OCI-M1 (cell line): ENCODE measurements at regions not wholly inside any gene's neighbourhood (a gene's known extent, or its start where the extent isn't known, plus 50 kb on each side); places are given as distances from the start of the nearest gene placed in this dataset.
"Not testable (repeated sequence)": the region's sequence is repeated elsewhere in the genome, so short reads cannot be mapped to it uniquely, and the experiment has no call there.

Experiments
- DNase-seq: peaks from one replicate; lab custom pipeline; 2025; lab: John Stamatoyannopoulos, UW

DNA sequence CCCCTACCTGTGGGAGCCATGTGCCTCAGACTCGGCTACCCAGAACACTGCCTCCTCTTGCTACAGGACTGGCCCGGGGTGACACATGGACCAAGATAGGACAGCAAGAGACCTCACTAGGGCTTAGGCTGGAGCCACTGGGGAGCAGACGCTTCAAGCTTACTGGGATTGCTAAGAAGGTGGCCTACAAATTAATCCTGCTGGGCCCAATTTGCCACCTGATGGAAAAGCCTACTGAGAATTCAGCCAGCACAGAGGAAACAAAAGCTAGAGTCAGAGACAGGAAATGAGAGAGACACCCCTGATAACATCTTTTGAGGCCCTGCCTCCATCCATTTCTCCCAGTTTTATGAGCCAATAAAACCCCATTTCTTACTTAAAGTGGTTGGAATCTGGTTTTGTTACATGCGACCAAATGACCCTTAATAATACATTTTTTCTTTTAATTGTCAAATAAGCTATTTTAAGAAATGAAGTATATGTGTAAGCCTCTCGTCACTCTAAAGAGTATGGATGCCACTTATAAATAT lies 282.1 kb downstream of the CXCL12 start:
- DNase-seq, result no peak

DNA sequence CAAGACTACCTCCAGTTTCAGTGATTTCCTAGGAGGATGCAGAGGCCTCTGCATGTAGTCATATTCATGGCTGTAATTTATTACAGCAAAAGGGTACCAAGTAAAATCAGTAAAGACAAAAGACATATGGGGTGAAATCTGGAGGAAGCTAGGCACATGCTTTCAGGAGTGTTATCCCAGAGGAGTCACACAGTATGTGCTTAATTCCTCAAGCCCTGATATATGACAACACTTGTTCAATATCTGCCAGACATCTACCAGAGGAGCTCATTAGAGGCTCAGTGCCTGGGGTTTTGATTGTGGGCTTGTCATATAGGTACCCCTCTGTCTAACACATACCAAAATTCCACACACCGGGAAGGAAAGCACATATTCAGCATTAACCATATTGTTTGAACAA lies 283.8 kb downstream of the CXCL12 start:
- no peak for DNase-seq

DNA sequence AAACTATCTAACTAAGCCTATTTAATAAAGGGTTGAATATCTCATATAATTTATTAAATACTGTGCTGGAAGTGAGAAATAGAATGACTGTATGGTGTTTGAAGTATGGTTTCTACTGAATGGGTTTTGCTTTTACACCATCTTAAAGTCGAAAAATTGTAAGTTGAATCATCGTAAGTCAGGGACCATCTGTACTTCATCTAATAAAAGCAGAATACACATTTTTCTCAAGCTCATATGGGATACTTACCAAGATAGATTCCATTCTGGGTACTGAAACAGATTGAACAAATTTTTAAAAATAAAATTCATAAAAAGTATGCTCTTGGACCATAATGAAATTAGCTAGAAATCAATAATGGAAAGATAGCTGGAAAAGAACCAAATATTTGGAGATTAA lies 285.4 kb downstream of the CXCL12 start:
- DNase-seq, result no peak

DNA sequence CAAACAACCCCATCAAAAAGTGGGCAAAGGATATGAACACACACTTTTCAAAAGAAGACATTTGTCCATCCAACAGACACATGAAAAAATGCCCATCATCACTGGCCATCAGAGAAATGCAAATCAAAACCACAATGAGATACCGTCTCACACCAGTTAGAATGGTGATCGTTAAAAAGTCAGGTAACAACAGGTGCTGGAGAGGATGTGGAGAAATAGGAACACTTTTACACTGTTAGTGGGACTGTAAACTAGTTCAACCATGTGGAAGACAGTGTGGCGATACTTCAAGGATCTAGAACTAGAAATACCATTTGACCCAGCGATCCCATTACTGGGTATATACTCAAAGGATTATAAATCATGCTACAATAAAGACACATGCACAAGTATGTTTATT lies 288.7 kb downstream of the CXCL12 start:
- not testable (repeated sequence) for DNase-seq

DNA sequence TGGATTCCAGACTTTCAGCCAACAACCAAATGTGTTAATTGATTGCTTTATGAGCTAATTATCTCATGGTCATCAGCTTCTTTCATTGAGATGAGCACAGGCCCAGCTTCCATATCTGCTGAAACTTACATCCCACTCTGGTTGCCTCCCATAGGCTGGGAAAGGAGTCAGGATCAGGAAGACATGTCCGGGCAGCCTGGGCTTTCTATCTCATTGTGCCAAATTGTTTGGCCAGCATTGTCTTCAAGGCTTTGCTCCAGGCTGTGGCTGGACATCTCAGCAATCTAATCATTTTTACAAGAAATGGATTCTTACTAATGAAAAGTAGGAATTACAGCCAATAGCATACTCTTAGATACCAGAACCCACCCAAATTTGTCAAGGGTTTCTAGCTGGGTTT lies 295.2 kb downstream of the CXCL12 start:
- no peak for DNase-seq

DNA sequence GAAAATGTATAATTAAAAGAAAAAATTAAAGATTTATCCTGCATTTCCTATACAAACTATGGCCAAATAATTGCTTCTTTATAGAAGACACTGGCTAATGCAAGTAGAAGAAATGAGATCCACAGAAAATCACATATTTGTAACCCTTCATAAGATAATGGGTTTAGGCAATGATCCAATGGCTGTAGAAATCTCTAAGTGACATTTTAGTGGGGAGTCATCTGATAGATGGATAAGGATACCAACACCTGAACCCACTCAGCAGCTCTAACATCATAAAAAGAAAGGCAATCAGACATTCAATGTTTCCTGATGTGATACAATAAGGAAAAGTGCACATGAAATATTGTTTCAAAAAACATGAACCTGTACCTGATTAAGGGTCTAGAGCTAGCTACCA lies 297.5 kb downstream of the CXCL12 start:
- no peak for DNase-seq

DNA sequence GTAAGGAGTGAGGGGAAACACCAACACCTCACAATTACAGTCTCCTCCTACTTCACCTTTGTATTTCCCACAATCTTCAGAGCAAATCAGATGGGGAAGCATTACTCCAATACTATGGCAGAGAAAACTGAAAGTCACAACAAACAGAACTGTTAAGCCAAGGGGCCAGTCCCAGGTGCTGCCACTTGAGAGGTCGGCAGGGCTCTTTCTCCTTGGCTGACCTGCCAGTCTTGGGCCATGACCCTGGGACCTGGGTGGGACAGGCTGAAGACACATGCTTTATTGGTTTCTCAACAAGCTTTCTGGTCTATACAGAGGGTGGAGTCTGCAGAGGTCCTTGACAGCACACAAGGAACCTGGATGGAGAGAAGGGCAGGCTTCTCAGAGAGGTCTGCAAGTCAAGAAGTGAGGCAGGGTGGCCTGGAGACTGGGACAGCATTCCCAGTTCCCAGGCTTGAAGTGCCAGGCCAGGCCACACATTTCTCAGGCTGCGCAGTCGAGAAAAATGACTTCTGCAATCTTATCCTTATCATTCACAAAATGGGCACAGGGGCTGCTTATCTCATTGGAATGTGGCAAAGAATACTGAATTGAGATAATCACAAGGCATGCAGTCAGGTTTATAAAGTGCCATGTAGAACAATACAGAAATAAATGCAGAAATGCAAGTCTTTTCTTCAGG lies 301.0 kb downstream of the CXCL12 start:
- DNase-seq, result no peak

DNA sequence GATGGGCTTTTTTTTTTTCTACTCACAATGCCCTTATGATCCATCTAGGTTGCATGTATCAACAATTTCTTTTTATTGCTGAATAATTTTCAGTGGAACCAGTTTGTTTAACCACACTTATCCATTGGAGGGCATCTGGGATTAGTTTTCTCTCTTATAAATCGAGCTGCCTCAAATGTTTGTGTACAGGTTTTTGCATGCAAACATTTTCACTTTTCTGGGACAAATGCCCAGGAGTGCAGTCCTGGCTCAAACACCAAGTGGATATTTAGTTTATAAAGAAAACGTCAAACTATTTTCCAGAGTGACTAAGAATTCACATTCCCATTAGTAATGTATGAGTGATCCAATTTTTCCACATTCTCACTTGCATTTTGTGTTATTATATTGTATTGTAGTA lies 313.4 kb downstream of the CXCL12 start:
- DNase-seq, result no peak

DNA sequence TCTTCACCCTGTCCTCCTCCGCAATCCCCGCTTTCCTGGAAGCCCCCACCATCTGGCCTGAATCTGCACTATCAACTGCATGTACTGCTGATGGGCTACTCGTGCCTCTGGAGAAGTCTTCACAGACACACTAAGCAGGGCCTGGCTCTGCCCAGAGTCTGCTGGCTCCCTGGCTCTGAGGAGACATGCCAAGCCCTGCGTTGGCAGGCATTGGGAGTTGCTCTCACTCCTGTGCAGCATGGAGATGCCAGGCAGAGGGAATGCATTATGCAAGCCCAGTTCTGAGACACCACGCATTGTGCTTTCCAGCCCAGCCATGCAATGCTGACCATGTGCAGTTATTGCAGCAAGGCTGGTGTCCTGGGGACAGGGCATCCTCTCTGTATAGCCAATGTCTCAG lies 314.6 kb downstream of the CXCL12 start:
- DNase-seq, result no peak

DNA sequence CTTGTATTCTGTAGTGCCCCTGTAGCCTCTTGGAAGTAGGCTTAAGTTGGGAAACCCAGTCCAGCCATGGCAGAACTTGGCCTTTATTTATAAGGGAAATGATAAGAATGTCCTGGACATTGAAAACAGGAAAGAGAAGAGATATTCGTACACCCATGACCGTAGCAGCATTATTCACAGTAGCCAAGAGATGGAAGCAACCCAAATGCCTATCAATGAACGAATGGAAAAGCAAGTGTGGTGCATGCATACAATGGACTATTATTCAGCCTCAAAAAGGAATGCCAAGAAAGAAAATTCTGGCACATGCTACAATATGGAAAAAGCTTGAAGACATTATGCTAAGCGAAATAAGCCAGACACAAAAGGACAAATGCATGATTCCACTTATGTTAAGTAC lies 315.3 kb downstream of the CXCL12 start:
- DNase-seq, result no peak

DNA sequence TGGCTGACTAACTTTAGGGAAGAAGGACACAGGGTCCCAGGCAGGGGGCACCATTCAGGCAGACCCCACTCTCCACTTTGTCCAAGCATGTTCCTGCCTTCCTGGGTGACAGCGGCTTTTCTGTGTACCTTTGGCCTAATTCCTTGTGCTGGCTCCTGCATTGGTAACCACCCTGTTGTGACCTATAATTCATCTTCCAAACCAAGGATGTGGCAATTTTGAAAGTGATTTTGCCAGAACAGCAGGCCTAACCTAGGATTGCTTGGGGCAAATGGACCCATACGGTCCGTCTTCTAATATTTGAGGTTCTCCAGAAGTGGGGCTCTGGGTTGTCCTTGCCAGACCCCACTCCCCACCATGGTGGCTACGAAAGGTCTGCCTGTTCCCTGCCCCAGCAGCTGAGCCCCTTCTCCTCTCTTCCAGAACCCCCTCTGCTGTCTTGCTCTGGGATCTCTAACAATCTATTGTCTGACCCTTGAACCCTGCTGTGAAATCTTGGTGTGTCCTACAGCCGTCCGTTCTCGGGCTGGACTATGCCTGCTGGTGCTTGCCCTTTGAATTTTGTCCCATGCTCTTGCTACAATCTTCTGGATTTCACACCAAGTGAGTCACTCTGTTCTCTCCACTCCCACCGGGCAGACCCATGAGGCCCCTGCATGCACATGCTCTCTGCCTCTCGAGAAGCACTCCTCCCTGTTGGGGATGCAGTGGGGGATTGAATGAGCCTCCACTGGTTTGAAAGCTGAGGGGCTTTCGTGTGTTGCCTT lies 316.0 kb downstream of the CXCL12 start:
- no peak for DNase-seq

DNA sequence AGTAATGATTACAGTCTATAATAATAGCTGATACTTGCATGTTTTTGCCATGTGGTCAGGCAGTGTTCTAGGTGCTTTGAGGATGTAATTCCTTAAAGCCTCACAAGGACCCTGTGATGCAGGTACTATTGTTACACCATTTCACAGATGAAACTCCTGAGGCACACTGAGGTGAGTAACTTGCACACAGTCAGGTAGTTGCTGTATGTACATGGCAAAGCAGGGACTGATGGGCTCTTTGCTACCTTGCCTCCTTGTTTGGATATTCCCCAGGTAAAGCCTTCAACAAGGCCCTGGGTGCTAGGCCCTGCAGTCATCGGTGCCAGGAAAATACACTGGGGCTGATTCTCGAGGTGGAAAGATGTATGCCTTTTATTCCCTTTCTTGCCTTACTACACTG lies 317.5 kb downstream of the CXCL12 start:
- no peak for DNase-seq

DNA sequence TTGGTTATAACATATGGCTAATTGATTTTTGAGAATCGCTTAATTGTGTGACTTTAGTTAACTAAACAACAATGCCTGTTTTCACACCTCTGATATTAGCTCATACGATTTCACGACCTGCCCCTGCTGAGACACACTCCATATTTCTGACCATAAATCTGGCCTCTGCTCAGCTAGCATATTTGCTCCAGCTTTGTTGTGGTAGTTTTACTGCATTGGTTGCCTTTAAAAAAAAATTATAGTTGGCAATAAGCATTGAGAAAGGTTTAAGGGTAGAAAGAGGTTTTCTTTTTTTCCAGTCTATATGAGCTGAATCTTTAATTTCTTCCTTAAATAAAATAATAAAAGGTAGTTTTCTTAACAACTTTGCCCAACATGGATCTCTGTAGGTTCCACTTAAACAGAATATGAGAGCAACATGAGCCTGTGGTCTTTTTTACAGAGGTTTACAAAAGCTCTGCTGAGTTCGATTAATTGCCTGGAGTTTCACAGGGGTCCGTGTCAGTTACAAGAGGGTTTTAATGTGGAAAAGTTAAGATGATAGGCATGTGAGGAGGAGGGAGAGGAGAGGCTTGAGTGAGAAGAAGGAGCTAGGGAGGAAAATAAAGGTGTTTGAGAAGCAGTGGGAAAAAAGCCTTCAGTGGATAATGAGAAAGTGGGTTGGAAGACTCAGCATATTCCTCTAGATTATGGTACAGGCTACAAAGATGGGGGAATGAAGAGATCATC lies 318.2 kb downstream of the CXCL12 start:
- no peak for DNase-seq

DNA sequence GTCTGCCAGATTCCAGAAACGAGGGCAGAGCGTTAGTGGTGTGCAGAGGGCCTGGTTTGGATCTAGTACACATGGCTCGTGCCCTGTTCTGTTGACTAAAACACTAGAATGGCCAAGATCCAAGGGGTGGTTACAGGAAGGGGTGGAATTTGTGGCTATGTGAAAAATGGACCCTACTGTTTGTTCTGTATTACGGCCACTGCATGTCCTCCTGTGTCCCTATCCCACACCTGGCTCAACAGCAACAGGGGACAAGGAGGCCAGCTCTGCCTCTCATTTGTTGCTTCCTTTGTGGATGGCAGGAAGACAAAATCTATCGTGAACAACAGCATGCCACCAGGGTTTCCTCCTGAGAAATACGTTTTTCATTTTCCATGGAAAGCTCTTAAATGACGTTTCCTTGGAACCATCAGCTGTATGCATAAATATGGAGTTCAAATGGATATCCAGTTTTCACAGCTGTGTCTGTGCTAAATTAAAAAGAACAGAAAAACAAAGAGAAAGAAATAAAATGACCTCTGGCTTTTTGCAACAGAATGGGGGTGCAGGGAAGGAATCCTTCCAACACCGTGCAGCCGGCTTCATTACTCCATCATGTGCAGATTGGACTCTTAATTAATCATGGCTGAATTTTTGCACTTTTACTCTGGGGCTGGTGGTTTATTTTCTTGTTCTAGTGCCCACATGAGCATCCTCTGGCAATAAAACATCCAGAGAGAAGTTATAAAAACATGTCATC lies 318.9 kb downstream of the CXCL12 start:
- DNase-seq, result no peak

DNA sequence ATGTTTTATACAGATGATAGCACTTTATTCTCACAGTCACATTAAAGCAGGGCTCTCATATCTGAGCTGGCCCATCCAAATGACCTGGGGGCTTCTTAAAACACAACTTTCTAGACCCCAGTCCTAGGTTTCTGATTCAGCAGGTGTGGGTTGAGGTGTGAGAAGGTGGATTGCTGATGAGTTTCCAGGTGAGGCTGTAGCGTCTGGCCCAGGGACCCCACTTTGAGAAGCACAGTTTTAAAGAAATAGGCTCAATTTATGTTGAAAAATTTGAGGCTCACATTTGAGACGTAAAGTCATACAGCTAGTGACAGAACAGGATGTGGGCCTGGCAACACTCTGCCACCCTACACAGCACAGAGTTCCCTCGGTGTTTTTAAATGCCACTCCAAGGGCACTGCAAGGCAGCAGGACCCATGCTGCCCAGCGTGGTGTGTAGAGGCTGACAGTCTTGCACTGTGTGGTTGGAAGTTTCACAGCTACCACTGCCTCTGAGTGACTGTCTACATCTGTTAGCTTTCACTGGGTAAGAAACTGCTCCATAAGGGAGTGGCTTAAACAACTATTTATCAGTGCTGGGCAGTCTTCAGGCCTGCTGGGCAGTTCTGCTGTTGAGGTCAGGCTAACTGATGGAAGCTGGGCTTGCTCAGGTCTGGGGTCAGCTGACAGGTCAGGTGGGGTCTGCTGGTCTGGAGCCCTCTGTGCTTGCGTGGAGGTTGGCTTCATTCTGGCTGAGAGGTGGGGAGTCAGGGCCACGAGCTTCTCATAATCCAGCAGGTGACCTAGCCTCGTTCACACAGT lies 319.7 kb downstream of the CXCL12 start:
- DNase-seq, result no peak

DNA sequence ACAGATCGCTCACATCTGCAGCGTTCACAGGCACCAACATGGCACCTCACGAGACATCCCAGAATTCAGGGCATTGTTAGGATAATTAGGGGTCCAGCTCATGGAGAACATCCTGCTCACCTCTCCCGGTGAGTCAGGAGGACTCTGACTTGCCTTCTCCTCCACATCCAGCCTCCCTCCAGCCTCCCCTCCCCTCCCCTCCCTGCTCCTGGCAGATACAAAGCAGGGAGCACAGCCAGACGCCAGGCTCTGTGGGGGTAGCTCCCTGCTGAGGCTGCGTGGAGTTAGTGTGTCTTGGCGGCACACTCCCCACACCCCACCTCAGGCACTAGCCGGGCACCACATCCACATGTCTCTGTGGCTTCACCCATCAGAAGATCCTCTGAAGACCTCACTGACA lies 320.6 kb downstream of the CXCL12 start:
- no peak for DNase-seq

DNA sequence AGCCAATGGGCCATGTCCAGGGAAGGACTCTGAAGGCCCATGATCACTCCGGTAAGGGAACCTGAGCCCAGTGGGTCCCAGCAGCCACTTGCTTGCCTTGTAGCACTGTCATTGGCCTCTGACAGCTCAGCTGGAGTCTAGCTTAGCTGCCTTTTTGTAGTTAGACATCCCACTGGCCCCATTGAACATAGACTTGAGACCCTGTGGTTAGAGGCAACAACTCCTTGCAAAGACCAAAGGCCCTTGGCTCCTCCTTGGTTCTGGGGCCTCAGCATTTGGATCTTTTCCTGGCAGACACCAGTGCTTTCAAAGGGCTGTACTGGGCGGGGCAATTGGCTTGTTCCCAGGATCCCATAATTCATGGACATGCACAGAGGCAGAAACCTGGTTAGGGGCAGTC lies 321.2 kb downstream of the CXCL12 start:
- DNase-seq, result no peak

DNA sequence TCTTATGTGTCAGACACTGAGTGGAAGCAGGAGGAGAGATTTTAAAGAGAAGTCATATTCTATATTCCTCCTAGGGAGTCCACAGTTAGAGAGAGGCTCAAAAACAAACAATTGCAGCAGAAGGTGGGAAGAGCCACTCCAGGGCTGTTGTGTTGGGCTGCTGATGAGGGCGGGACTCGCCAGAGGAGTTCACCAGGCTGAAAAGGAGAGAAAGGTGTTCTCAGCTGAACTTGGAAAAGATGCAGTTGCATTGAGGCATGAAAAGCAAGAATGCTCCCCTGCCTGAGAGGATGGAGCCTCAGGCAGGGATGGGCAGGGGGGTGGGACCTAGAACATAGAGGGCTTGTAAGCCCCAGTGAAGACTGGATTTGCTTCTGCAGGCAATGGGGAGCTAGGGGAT lies 324.2 kb downstream of the CXCL12 start:
- DNase-seq, result no peak

DNA sequence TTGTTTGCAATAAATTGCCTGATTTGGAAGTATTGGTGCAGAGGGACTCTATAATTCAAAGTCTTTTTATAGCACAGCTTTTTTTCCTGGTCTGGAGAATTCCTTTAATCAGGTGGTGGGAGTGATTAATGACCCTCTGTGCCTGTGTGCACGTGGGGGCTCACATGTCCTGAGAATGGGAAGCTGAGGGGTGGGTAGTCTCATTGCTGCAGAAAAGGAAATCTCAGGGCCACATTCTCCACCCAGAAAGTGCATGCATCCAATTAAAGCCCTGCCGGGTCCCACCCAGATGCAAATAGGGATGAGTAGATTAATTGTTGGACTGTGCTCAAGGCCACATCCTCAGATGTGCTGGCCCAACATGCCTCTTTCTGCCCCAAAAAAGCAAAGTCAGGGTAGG lies 324.7 kb downstream of the CXCL12 start:
- no peak for DNase-seq

DNA sequence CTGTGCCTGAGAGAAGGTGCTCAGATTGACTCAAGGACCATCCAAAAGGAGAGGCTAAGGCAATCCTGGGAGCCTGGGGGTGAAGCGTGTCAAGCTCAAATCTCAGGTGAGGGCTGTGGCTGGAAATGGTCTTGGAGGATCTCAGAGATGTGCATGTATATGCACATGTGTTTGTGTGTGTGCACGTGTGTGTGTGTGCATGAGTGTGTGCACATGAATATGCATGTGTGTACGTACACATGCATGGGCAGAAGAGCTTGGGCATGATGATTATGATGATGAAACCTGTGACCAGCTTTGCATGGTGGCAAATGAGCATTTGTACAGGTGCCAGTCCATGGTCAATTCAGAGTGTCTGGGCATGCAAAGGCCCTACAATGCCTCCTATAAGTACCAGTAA lies 326.6 kb downstream of the CXCL12 start:
- DNase-seq, result no peak
